Bronchial epithelial cell (primary cell): ENCODE measurements at regions not wholly inside any gene's neighbourhood (a gene's known extent, or its start where the extent isn't known, plus 50 kb on each side); places are given as distances from the start of the nearest gene placed in this dataset.

Experiments
- DNase-seq: peaks from one replicate; pipeline ENCODE4 v3.0.0-alpha.2; 2010; ENCODE audit warnings: low read depth
- FAIRE-seq: peaks from 2 replicates; lab custom pipeline; 2011; peaks lifted over from hg19 to GRCh38; lab: Jason Lieb, UNC
- H3K27me3 ChIP-seq: 2 replicates; pipeline ENCODE4 v1.5.1; 2011; ENCODE audit warnings: low read length; ENCODE audit not compliant: control insufficient read depth, insufficient read depth
- H3K36me3 ChIP-seq: 2 replicates; pipeline ENCODE4 v1.5.1; 2011; ENCODE audit warnings: low read length; ENCODE audit not compliant: control insufficient read depth, insufficient read depth
- H3K4me3 ChIP-seq: 2 replicates; pipeline ENCODE4 v1.5.1; 2011; ENCODE audit warnings: mild to moderate bottlenecking, low read depth, low read length, control low read depth
- TF ChIP-seq, protein P1 (sequence below): IDR thresholded peaks from 2 replicates; pipeline ENCODE4 v1.5.1; 2011; ENCODE audit warnings: mild to moderate bottlenecking, moderate library complexity, low read length, control low read depth, inconsistent platforms; ENCODE audit not compliant: insufficient read depth, severe bottlenecking

DNA sequence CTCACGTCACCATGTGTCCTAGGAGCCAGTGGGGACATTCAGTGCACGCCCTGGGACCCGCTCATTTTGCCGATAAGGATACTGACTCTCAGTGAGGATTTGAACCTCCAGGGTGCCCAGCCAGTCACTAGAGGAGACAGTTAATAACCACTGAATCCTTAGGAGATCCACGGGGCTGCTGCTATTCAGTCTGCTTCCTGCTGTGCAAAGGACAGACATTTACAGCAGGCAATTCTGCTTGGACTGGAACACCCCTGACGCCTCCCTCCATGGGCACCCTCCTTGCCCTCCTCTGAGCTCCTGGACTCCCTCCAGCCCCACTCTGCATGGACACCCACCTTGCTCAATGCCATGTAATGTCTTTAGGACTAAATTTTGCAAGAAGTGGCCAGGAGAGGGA is 265.5 kb downstream of the EIPR1 start:
- no peak for DNase-seq
- Histone ChIP-seq H3K36me3 (no peaks in the 10 kb centered on the region), H3K27me3 (no peaks in the 10 kb centered on the region), H3K4me3 (no peak overlapping the region)
- TF ChIP-seq, protein P1, sequence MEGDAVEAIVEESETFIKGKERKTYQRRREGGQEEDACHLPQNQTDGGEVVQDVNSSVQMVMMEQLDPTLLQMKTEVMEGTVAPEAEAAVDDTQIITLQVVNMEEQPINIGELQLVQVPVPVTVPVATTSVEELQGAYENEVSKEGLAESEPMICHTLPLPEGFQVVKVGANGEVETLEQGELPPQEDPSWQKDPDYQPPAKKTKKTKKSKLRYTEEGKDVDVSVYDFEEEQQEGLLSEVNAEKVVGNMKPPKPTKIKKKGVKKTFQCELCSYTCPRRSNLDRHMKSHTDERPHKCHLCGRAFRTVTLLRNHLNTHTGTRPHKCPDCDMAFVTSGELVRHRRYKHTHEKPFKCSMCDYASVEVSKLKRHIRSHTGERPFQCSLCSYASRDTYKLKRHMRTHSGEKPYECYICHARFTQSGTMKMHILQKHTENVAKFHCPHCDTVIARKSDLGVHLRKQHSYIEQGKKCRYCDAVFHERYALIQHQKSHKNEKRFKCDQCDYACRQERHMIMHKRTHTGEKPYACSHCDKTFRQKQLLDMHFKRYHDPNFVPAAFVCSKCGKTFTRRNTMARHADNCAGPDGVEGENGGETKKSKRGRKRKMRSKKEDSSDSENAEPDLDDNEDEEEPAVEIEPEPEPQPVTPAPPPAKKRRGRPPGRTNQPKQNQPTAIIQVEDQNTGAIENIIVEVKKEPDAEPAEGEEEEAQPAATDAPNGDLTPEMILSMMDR = no peak
- no peak for FAIRE-seq

DNA sequence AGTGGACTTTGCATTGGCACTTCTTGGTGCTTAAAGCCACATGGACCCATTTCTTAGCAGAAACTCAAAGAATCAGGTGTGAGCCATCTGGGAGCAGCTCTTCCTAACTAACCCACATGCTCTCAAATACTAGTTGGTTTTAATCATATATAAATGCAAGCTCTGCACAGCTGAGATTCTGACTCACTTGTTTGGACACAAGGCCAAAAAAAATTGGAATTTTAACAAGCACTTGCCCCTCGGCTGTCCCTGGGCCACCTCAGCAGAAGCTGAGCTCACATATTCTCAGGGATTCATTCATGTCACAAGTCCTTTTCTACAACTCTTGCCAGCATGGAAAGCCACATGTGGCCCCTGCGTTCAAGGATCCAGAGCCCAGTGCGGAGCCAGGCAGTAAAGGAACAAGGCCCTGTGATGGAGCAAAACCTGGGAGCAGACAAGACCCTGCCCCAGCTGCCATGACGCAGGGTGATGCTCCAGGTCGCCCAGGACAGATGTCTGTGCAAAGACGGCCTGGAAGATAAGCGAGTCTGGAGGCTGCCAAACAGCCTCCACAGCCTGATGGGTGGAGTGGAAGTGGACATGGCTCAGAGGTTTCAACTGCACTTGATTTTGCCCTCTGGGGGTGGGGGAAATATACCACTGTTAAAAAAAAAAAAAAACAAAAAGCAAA is 266.5 kb downstream of the EIPR1 start:
- Histone ChIP-seq H3K36me3 (no peaks in the 10 kb centered on the region), H3K4me3 (no peak overlapping the region), H3K27me3 (no peaks in the 10 kb centered on the region)
- FAIRE-seq = no peak
- no peak for DNase-seq
- TF ChIP-seq, protein P1 = no peak

DNA sequence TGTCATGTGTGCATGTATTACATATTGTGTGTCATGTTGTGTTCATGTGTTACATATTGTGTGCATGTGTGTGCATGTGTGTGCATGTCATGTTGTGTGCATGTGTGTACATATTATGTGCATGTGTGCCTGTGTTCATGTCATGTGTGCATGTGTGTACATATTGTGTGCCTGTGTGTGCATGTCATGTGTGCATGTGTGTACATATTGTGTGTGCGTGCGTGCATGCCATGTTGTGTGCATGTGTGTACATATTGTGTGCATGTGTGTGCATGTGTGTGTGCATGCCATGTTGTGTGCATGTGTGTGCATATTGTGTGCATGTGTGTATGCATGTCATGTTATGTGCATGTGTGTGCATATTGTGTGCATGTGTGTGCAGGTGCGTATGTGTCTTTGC is 267.1 kb downstream of the EIPR1 start:
- DNase-seq (no peak), FAIRE-seq (peak; percentile 97)
- TF ChIP-seq, protein P1 = no peak
- Histone ChIP-seq H3K27me3 (no peaks in the 10 kb centered on the region), H3K36me3 (no peaks in the 10 kb centered on the region), H3K4me3 (no peak overlapping the region)

DNA sequence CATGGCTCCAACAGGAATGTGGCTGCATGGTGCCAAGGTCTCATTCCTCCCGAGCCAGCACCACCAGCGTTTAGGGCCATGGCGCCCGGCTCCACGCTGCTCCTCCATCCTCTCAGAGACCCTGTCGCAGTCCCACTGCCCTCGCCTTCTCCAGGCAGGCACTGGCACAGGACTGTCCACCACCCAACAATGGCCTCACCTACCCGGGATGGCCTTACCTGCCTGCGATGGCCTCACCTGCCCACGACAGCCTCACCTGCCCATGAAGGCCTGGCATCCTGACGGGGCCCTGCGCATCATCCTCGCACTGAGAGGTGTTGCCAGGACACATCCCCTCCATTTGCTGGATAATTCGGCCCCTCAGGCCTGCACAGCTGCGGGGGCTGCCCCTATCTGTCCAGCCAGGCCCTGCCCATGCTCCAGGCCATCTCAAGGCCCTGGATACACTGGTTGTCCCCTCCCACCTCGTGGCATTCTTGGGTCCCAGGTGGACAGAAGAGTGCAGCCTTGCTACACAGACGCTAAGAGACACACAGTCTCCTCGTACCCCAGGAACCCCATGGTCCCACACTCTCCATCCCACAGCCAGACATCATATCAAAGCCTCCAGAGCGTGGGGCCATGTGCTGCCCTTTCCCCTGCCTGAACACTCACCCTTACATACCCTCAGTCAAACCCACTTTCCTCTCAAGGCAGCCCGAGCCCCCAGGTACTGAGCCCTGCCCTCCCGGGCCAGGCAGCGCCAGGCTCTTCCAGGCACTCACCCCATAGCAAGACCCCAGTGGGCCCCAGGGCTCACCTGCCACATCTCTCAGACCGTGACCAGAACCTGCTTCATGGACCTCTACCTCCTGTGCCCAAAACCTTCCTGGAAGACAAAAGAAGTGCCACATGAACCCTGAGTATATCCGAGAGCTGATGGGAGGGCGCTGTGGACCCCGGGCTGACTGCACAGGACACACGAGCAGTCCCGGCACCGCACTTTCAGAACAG is 268.6 kb downstream of the EIPR1 start:
- TF ChIP-seq, protein P1 = no peak
- DNase-seq (no peak), FAIRE-seq (no peak)
- no peak overlapping the region for H3K4me3 ChIP-seq
- no peaks in the 10 kb centered on the region for H3K36me3 ChIP-seq
- no peaks in the 10 kb centered on the region for H3K27me3 ChIP-seq

DNA sequence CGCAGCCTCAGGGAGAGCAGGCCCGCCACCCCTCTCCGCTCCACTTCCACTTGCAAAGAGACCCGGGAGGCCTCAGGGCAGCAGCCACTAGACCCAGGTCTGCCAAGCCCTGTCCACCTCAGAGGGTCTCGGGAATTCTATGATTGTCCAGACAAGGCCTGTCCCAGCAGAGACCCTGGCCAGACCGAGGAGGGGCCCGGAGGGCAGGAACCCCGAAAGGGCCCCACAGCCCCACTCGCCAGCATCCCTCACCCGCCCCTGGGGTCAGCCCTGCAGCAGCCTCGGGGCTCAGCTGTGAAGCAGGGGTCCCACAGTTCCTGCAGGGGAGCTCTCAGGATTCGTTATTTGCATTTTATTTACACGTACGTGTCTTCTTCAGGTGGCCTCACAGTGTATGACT is 269.5 kb downstream of the EIPR1 start:
- TF ChIP-seq, protein P1 = no peak
- FAIRE-seq = no peak
- no peak overlapping the region for H3K4me3 ChIP-seq
- no peak for DNase-seq
- H3K36me3 ChIP-seq = no peaks in the 10 kb centered on the region
- H3K27me3 ChIP-seq = no peaks in the 10 kb centered on the region
